Thoracic aorta (tissue), 2 donors: ENCODE measurements at regions not wholly inside any gene's neighbourhood (a gene's known extent, or its start where the extent isn't known, plus 50 kb on each side); places are given as distances from the start of the nearest gene placed in this dataset.

Experiments used
- ATAC-seq: fragments of 150-250 bp; one replicate; pipeline ENCODE4 v1.8.0; 2017; ENCODE audit warnings: low read depth; ENCODE audit not compliant: insufficient number of reproducible peaks, low FRiP score
- DNase-seq: peaks from one replicate; pipeline ENCODE4 v3.0.0-alpha.2; 2020; ENCODE audit warnings: low spot score
- H3K27ac ChIP-seq, 2 donors: fragments of 200-600 bp; sonication (generic); 1 replicate in 1 of 2; 2 replicates in 1 of 2; pipeline ENCODE4 v1.5.1; 2016; ENCODE audit warnings: mild to moderate bottlenecking in 2 of 2, moderate library complexity in 2 of 2
- H3K27me3 ChIP-seq: fragments of 200-600 bp; sonication (generic); replicated peaks from 2 replicates; pipeline ENCODE4 v1.6.0; 2016; ENCODE audit warnings: mild to moderate bottlenecking; ENCODE audit not compliant: insufficient read depth
- H3K36me3 ChIP-seq: fragments of 200-600 bp; sonication (generic); one replicate; pipeline ENCODE4 v1.5.1; 2016
- H3K4me1 ChIP-seq, 2 donors: fragments of 200-600 bp; sonication (generic); 1 replicate in 1 of 2; 2 replicates in 1 of 2; pipeline versions ENCODE4 v1.5.1 to v1.6.0; 2016; ENCODE audit warnings: low read depth in 2 of 2, mild to moderate bottlenecking in 1 of 2; ENCODE audit not compliant: control insufficient read depth in 1 of 2
- H3K4me3 ChIP-seq: fragments of 200-600 bp; sonication (generic); 2 replicates; pipeline ENCODE4 v1.5.1; 2016; ENCODE audit warnings: mild to moderate bottlenecking
- H3K9me3 ChIP-seq: fragments of 200-600 bp; sonication (generic); 2 replicates; pipeline ENCODE4 v1.5.1; 2016
- TF ChIP-seq, protein P1 (sequence below): fragments of 200-600 bp; sonication (generic); IDR thresholded peaks from one replicate; pipeline ENCODE4 v1.5.1; 2019; ENCODE audit warnings: antibody characterized with exemption

DNA sequence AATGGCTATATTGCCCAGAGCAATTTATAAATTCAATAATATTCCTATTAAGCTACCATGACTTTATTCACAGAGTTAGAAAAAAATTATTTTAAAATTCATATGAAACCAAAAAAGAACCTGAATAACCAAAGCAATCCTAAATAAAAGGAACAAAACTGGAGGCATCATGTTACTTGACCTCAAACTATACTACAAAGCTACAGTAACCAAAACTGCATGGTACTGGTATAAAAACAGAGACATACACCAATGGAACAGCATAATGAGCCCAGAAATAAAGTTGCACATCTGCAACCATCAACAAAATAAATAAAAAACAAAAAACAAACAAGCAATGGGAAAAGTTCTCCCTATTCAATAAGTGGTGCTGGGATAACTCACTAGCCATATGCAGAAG, 203.2 kb downstream of the RGS9 start:
- Histone ChIP-seq H3K36me3 (no peaks in the 10 kb centered on the region), H3K4me1 (peaks cover 0 to 3% of the 10 kb centered on the region in 2 donors), H3K27ac (no peak overlapping the region), H3K27me3 (no peaks in the 10 kb centered on the region), H3K4me3 (no peak overlapping the region), H3K9me3 (no peaks in the 10 kb centered on the region)
- no peak for ATAC-seq
- no peak for DNase-seq
- TF ChIP-seq, protein P1, sequence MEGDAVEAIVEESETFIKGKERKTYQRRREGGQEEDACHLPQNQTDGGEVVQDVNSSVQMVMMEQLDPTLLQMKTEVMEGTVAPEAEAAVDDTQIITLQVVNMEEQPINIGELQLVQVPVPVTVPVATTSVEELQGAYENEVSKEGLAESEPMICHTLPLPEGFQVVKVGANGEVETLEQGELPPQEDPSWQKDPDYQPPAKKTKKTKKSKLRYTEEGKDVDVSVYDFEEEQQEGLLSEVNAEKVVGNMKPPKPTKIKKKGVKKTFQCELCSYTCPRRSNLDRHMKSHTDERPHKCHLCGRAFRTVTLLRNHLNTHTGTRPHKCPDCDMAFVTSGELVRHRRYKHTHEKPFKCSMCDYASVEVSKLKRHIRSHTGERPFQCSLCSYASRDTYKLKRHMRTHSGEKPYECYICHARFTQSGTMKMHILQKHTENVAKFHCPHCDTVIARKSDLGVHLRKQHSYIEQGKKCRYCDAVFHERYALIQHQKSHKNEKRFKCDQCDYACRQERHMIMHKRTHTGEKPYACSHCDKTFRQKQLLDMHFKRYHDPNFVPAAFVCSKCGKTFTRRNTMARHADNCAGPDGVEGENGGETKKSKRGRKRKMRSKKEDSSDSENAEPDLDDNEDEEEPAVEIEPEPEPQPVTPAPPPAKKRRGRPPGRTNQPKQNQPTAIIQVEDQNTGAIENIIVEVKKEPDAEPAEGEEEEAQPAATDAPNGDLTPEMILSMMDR: no peak

DNA sequence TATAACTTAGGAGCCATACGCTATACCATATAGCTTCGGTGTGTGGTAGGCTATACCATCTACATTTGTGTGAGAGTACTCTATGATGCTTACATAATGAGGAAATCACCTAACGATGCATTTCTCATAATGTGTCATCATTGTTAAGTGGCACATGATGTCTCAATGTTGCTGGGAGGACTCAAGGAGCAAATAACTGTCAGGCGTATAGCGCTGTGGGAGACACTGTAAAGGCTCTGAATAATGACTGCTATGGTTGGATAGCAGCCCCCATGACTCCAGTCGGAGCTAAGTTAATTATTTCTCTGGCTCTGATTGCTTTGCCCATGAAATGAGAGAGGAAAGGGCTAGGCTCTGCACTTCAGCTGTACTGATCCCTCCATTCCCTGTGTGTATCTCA, 197.2 kb downstream of the RGS9 start:
- Histone ChIP-seq H3K27ac (no peak overlapping the region), H3K4me3 (no peak overlapping the region), H3K4me1 (no peaks in the 10 kb centered on the region), H3K36me3 (no peaks in the 10 kb centered on the region), H3K9me3 (no peaks in the 10 kb centered on the region), H3K27me3 (no peaks in the 10 kb centered on the region)
- ATAC-seq (no peak), DNase-seq (no peak)
- TF ChIP-seq, protein P1: no peak

DNA sequence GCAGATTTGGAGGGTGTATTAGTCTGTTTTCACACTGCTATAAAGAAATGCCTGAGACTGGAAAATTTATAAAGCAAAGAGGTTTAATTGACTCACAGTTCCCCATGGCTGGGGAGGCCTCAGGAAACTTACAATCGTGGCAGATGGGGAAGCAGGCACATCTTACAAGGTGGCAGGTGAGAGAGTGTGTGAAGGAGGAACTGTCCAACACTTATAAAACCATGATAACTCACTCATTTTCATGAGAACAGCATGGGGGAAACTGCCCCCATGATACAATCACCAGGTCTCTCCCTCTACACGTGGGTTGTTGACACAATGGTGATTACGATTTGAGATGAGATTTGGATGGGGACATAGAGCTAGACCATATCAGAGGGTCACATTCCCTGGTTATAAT, 195.6 kb downstream of the RGS9 start:
- H3K4me1 ChIP-seq: no peaks in the 10 kb centered on the region
- TF ChIP-seq, protein P1: no peak
- ATAC-seq: no peak
- no peaks in the 10 kb centered on the region for H3K27me3 ChIP-seq
- no peak overlapping the region for H3K27ac ChIP-seq
- DNase-seq: no peak
- no peak overlapping the region for H3K4me3 ChIP-seq
- H3K36me3 ChIP-seq: no peaks in the 10 kb centered on the region
- no peaks in the 10 kb centered on the region for H3K9me3 ChIP-seq

DNA sequence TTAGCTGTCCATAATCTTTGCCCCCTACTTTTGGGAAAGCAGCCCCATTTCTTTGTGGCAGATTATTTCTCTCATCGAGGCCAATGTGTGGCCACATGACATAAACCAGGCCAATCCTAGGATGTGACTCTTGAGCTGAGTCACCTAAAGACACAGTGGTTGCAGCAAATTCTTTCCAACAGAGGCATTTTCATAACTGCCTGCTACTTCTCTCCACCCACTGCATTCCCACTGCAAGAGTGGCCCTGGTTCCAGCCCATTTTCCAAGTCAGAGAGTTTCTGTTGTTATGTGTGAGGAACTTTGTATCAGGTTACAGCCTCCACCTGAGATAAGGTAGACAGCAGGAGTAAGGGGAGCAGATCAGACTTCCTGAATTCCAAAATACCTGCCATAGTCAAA, 195.2 kb downstream of the RGS9 start:
- ATAC-seq: no peak
- no peak overlapping the region for H3K4me3 ChIP-seq
- no peaks in the 10 kb centered on the region for H3K27me3 ChIP-seq

DNA sequence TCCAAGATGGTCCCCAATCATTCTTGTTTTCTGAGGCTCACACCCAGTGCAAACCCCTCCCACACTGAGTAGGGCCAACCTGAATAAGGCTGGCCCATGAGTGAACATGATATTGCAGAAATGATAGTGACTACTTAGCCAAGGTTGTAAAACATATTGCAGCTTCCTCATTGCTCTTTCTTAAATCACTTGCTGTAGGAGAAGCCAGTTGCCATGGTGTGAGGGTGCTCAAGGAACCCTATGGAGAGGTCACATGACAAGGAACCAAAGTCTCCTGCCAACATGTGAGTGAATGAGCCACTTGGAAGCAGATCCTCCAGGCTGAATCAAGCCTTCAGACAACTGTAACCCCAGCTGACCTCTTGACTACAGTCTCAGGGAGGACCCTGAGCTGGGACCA, 191.4 kb downstream of the RGS9 start:
- H3K36me3 ChIP-seq: no peaks in the 10 kb centered on the region
- no peaks in the 10 kb centered on the region for H3K27me3 ChIP-seq
- H3K27ac ChIP-seq: no peak overlapping the region
- DNase-seq: no peak
- H3K4me1 ChIP-seq: peaks cover 0 to 7% of the 10 kb centered on the region in 2 donors
- TF ChIP-seq, protein P1: no peak
- H3K4me3 ChIP-seq: no peak overlapping the region
- no peak for ATAC-seq
- no peaks in the 10 kb centered on the region for H3K9me3 ChIP-seq

More for the DNA sequence above, 195.2 kb downstream of the RGS9 start:
- TF ChIP-seq, protein P1: no peak
- no peak for DNase-seq
- Histone ChIP-seq H3K27ac (no peak overlapping the region), H3K36me3 (no peaks in the 10 kb centered on the region), H3K4me1 (no peaks in the 10 kb centered on the region), H3K9me3 (no peaks in the 10 kb centered on the region)
